Activated naive CD4-positive, alpha-beta T cell treated with anti-CD3 and anti-CD28 coated beads, Interleukin-2, amount 50 U/mL, for 72 hours (primary cell): ENCODE measurements at regions not wholly inside any gene's neighbourhood (a gene's known extent, or its start where the extent isn't known, plus 50 kb on each side); places are given as distances from the start of the nearest gene placed in this dataset.

Experiments used
- ATAC-seq, 2 donors: fragments of 150-1000 bp; cut with Tn5 transposase; 2 replicates each; pipeline ENCODE4 v1.10.0; 2021; ENCODE audit warnings: mild to moderate bottlenecking in 2 of 2, moderate library complexity in 2 of 2
- DNase-seq, 2 donors: peaks; one replicate each; pipeline ENCODE4 v3.0.0; 2021 to 2022; ENCODE audit warnings: low spot score in 2 of 2
- H3K27ac Mint-ChIP-seq, 2 donors: one replicate each; pipeline ENCODE4 v1.8.0; 2022; ENCODE audit warnings: mild to moderate bottlenecking in 2 of 2, mixed read lengths in 2 of 2
- H3K36me3 Mint-ChIP-seq, 2 donors: one replicate each; pipeline ENCODE4 v1.8.0; 2022; ENCODE audit warnings: mixed read lengths in 2 of 2
- H3K9me3 Mint-ChIP-seq, 2 donors: one replicate each; pipeline ENCODE4 v1.8.0; 2022; ENCODE audit warnings: mixed read lengths in 2 of 2

- no peaks in the 10 kb centered on the region for H3K36me3 Mint-ChIP-seq
- no peak overlapping the region for H3K27ac Mint-ChIP-seq
- no peak for ATAC-seq
Measured at GRCh38 chr6:163679753-163680152, 265.2 kb downstream of the QKI start.

GRCh38 chr6:163679012-163679660 is 264.6 kb downstream of the QKI start:
- ATAC-seq = no peak
- H3K27ac Mint-ChIP-seq = no peak overlapping the region
- H3K9me3 Mint-ChIP-seq = peaks cover 4% of the 10 kb centered on the region in 2 donors
- DNase-seq = no peak
- no peaks in the 10 kb centered on the region for H3K36me3 Mint-ChIP-seq

More at GRCh38 chr6:163679753-163680152, 265.2 kb downstream of the QKI start:
- peaks cover under 1 to 4% of the 10 kb centered on the region in 2 donors for H3K9me3 Mint-ChIP-seq
- DNase-seq = no peak

DNA sequence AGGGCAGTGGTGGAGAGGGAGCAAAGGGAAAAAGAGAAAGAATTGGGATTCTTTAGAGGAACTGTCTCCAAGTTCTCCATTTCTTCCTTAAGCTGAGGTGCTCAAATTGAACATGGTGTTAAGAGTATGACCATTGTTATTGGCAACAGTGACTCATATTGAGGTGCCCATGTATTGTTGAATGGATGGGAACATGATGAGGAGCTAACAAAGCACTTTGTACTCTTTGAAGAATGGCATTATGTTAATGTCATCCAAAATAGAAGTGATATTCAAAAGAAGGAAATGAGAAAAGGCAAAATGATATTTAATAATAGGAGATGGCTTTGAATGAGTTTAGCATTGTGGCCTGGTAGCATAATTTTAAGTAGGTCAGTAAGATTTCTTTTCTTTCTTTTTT is 261.1 kb downstream of the QKI start:
- Mint-ChIP-seq H3K36me3 (no peaks in the 10 kb centered on the region), H3K9me3 (peaks cover 0 to 4% of the 10 kb centered on the region in 2 donors), H3K27ac (no peak overlapping the region)
- no peak for DNase-seq
- ATAC-seq = no peak

GRCh38 chr6:163672710-163673109 is 258.2 kb downstream of the QKI start:
- DNase-seq (no peak), ATAC-seq (no peak)
- Mint-ChIP-seq H3K36me3 (no peaks in the 10 kb centered on the region), H3K9me3 (peaks cover 0 to 4% of the 10 kb centered on the region in 2 donors), H3K27ac (no peak overlapping the region)

DNA sequence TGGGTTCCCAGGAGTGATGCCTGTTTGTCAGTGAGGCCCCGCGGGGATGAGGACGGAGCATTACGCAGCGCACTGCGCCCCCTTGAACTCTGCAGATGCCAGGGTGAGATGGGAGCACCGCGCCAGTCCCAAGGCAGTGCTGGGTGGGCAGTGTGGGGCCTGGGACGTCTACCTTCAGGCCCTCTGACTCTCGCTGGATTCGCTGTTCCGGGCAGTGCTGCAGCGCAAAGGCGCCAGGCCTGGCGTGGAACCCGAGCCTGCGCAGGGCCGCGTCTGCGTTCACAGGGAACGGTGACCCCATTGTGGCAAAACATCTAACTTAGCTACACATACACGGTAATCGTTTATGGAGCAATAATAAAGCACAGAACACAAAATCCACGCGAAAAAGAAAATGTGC is 257.3 kb downstream of the QKI start:
- Mint-ChIP-seq H3K9me3 (peaks cover 0 to 4% of the 10 kb centered on the region in 2 donors), H3K27ac (no peak overlapping the region), H3K36me3 (no peaks in the 10 kb centered on the region)
- DNase-seq = no peak
- ATAC-seq = no peak

- DNase-seq (no peak), ATAC-seq (peak in 1 of 2 donors; percentile 76)
- Mint-ChIP-seq H3K27ac (no peak overlapping the region), H3K9me3 (peaks cover 0 to 4% of the 10 kb centered on the region in 2 donors), H3K36me3 (no peaks in the 10 kb centered on the region)
Measured at GRCh38 chr6:163671355-163671754, 256.8 kb downstream of the QKI start.

GRCh38 chr6:163670336-163670735 is 255.8 kb downstream of the QKI start:
- DNase-seq (no peak), ATAC-seq (no peak)
- H3K36me3 Mint-ChIP-seq = no peaks in the 10 kb centered on the region
- H3K9me3 Mint-ChIP-seq = peaks cover 0 to 4% of the 10 kb centered on the region in 2 donors
- H3K27ac Mint-ChIP-seq = no peak overlapping the region

GRCh38 chr6:163668061-163668426 is 253.5 kb downstream of the QKI start:
- ATAC-seq (no peak), DNase-seq (no peak)
- H3K36me3 Mint-ChIP-seq = no peaks in the 10 kb centered on the region
- H3K9me3 Mint-ChIP-seq = no peaks in the 10 kb centered on the region
- H3K27ac Mint-ChIP-seq = no peak overlapping the region

DNA sequence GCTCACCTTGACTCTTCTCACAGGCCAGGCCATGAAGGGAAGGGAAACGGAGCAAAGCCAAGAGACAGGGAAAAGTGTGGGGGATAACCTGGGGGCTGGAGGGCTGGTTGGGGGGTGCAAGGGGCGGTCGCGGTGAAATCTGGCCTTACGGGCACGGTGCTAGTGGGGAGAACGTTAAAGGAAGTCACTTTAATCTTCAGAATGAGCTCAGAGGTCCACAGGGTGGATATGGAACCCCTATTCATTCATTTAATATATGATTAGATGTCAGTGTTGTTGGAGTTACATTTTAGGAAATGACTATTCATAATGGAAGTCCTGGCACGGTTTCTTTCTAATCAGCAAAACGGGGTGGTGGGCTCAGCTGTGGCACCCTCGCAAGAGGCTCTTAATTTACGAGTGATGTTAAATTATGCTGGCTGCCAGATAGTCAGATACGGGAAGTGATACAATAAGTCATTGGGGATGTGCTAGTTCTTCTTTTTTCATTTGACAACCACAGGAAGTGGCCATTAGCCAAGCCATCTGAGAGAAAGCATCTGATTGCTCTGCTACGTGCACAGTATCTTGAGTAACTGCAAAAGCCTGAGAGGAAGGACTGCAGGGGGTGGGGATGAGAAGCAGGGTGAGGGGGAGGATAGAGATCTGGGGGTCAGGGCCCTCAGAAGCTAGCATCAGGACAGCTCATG is 253.0 kb downstream of the QKI start:
- DNase-seq (no peak), ATAC-seq (peak in 1 of 2 donors; percentile 35)
- Mint-ChIP-seq H3K36me3 (no peaks in the 10 kb centered on the region), H3K27ac (no peak overlapping the region), H3K9me3 (no peaks in the 10 kb centered on the region)

DNA sequence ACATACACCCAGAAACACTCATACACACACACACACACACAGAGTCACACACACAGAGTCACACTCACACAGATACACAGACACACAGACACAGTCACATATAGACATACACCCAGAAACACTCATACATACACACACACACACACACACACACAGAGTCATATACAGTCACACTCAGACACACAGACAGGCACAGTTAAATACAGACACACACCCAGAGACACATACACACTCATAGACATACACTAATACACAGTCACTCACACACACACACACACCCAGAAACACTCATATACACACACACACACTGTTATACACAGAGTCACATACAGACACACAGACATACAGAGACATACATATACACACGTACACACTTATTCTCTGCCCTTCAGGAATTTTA is 250.9 kb downstream of the QKI start:
- Mint-ChIP-seq H3K27ac (no peak overlapping the region), H3K36me3 (no peaks in the 10 kb centered on the region), H3K9me3 (no peaks in the 10 kb centered on the region)
- no peak for DNase-seq
- ATAC-seq = no peak

- H3K36me3 Mint-ChIP-seq = no peaks in the 10 kb centered on the region
- no peak for DNase-seq
- H3K27ac Mint-ChIP-seq = no peak overlapping the region
- H3K9me3 Mint-ChIP-seq = peaks cover 0 to under 1% of the 10 kb centered on the region in 2 donors
- no peak for ATAC-seq
Measured at GRCh38 chr6:163663575-163663974, 249.1 kb downstream of the QKI start.

- ATAC-seq (no peak), DNase-seq (no peak)
- no peak overlapping the region for H3K27ac Mint-ChIP-seq
- H3K36me3 Mint-ChIP-seq = no peaks in the 10 kb centered on the region
- peaks cover 0 to 5% of the 10 kb centered on the region in 2 donors for H3K9me3 Mint-ChIP-seq
Measured at GRCh38 chr6:163662604-163663225, 248.2 kb downstream of the QKI start.

GRCh38 chr6:163661272-163661671 is 246.8 kb downstream of the QKI start:
- ATAC-seq = no peak
- H3K9me3 Mint-ChIP-seq = peaks cover 0 to 10% of the 10 kb centered on the region in 2 donors
- no peak for DNase-seq
- no peaks in the 10 kb centered on the region for H3K36me3 Mint-ChIP-seq
- no peak overlapping the region for H3K27ac Mint-ChIP-seq

- no peak for ATAC-seq
- no peak overlapping the region for H3K27ac Mint-ChIP-seq
- H3K36me3 Mint-ChIP-seq = no peaks in the 10 kb centered on the region
Measured at GRCh38 chr6:163659803-163660202, 245.3 kb downstream of the QKI start.

DNA sequence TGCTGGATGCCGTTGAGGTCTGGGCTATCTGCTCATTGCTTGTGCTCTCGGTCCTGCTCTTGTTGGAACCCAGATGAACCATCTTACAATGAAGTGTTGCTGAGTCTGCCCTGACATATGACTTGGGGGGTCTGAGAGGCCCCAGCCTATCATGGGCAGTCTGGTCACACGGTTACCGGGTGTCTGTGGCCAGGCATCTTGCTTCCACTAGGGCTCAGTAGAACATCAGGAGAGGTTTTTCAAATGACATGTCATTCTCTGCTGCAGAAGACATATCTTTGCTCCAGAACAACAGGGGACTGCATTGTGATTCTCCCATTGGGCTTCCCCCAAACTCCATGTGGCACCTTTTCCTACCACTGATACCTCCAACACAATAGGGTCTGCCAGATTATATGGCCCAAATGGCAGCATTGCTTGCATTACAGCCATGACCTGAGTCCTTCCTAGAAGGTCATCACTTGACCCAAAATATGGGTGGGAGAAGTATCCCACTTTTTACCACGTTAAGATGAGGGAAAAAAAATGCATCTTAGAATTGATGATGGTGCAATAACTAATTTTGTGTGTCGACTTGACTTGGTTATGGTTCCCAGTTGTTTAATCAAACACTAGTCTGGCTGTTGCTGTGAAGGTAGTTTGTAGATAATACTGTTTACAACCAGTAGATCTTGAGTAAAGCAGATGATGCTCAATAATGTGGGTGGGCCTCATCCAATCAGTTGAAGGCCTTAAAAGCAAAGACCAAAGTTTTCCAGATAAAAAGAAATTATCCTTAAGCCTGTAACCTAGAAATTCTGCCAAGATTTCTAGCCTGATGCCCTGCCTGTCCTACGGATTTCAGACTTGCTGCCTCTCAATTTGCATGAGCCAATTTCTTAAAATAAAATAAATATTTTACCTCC is 241.0 kb downstream of the QKI start:
- Mint-ChIP-seq H3K27ac (no peak overlapping the region), H3K9me3 (peaks cover 0 to 10% of the 10 kb centered on the region in 2 donors), H3K36me3 (no peaks in the 10 kb centered on the region)
- ATAC-seq (no peak), DNase-seq (no peak)

More at GRCh38 chr6:163659803-163660202, 245.3 kb downstream of the QKI start:
- no peak for DNase-seq
- peaks cover 0 to 10% of the 10 kb centered on the region in 2 donors for H3K9me3 Mint-ChIP-seq

- DNase-seq (no peak), ATAC-seq (no peak)
- H3K9me3 Mint-ChIP-seq = peaks cover 0 to under 1% of the 10 kb centered on the region in 2 donors
- H3K36me3 Mint-ChIP-seq = no peaks in the 10 kb centered on the region
- no peak overlapping the region for H3K27ac Mint-ChIP-seq
Measured at GRCh38 chr6:163651915-163652668, 237.6 kb downstream of the QKI start.
